Activated T-cell treated with anti-CD3 and anti-CD28 coated beads, Interleukin-2, amount 50 U/mL, for 48 hours (primary cell): ENCODE measurements at regions not wholly inside any gene's neighbourhood (a gene's known extent, or its start where the extent isn't known, plus 50 kb on each side); places are given as distances from the start of the nearest gene placed in this dataset.
A peak's percentile ranks its signal among the peaks of the same experiment; 100 is the strongest.
"Not testable (repeated sequence)": the region's sequence is repeated elsewhere in the genome, so short reads cannot be mapped to it uniquely, and the experiment has no call there.

Experiments used
- DNase-seq, 2 experiments: peaks; one replicate each; pipeline ENCODE4 v3.0.0-alpha.2; 2020

DNA sequence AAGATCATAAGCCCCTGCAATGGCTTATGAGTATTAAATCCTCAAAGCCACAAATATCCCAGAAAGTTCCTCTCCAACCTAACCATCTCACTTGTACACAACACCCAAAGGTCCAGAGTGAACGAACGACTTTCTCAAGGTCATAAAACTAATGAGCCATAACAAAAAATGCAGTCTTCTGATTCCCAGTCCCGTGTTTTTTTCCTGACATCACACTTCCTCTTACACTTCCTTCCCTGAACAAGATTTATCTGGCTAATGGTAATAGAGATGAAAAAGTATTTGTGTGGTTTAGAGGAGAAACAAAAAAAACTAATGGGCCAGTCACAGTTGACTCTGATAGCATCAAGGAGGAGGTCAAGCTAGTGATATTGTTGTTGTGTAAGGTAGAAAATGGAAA lies 99.5 kb upstream of the KLHL13 start:
- no peak for DNase-seq

DNA sequence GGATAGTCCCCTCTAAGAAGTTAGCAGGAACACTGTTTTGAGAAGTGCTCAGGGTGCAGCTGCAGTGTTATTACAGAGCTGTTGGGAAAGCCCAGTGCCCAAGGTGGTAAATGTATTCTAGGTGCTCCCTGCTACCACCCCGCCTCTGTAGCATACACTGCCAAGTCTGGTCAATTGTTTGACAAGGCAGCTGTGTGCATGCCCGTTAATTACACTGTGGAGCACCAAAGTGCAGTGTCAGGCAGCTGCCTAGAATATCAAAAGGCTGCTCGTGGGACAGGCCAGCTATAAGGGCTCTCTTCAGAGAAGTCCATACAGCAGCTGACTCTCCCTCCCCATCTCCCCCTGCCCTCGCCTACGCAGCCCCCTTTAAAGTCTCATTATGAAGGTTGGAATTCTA lies 99.9 kb upstream of the KLHL13 start:
- no peak for DNase-seq

DNA sequence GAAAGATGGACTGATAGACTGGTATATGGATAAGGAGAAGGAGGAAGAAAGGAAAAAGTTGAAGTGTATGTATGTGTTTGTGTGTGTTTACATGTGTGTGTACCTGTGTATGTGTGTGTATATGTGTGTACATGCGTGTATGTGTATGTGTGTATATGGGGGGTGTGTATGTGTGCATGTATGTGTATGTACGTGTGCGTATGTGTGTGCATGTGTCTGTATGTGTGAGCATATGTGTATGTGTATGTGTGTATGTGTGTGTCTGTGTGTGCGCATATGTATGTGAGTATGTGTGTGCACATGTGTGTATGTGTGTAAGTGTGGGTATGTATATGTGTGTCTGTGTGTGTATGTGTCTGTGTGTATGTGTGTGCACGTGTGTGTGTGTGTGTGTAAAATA lies 101.5 kb upstream of the KLHL13 start:
- no peak for DNase-seq

DNA sequence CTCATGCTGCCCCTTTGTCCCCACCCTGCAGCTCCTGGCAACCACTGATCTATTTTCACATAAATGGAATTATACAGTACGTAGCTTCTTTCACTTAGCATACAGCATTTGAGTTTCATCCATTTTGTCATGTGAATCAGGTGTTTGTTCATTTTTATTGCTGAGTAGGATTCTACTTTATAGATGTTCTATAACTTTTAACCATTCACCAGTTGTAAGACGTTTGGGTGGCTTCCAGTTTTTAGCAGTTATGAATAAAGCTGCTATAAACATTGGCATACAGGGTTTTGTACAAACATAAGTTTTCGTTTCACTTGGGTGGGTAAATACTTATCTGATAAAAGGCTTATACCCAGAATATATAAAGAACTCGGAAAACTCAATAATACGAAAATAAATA lies 102.3 kb upstream of the KLHL13 start:
- DNase-seq = no peak

DNA sequence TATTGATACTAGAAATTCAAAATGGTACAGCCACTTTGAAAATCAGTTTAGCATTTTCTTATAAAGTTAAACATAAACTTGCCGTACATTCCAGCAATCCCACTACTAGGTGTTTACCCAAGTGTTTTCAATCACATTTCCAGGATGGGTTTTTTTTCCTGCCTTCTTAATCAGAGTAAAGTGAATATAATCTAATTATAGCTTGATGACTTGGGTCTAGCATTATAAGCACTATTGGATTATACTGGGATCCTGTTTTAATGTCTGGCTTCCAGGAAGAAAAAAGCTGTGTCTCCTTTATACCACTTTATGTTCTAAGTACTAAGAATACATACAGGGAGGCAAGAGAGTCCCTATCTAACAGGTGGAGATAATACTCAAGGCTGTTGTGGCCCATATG lies 103.3 kb upstream of the KLHL13 start:
- DNase-seq = no peak

DNA sequence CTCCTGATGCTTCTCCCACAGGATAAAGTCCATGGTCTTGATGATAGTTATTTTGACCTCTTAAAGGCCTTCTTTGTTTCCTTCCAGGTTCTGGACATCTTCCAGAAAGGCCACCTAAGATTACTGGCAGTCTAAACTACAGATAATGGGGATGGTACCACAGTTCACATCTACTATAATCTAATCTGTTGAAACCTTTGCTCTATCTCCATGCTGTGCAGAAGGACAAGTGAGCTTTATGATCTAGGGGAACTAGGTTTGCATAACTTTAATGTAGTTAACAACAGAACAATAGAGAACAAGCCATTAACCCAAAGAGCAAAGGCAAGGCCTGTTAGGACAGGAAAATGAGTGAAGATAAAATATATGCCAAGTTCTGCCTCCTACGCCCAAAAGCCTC lies 103.9 kb upstream of the KLHL13 start:
- no peak for DNase-seq

DNA sequence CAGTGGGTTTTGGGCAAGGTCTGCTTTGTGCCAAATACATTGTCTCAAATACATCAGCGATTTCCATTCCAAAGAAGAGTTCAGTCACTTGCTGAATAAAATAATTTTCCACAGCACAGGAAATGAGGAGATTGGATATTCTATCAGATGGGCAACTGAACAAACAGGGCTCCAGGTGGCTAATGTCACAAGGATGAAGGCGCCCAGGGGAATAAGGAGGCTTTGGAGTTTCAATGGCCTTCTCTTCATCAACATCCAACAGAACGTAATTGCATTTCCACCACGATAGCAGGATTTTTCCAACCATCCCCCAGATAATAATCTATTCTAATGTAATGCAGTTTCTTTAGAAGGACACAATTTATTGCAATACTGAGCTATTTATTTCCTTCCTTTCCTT lies 104.7 kb upstream of the KLHL13 start:
- DNase-seq = no peak

DNA sequence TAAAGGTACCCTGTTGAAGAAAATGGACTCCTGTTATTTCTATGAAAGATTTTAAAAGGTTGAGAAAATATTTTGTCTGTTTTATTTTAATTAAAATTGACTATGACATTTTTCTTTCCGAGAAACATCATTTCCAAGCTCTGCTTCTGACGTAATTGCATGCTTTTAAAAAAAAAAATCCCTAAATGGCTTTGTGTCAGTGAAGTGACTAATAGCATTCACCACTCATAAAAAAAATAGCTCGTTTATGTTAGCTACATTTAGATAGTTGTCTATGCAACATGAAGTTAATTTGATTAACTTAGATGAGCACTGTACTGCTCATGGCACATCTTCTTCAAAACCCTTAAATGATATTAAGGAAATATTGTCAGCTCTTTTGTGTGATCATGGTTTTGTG lies 105.1 kb upstream of the KLHL13 start:
- DNase-seq = no peak

DNA sequence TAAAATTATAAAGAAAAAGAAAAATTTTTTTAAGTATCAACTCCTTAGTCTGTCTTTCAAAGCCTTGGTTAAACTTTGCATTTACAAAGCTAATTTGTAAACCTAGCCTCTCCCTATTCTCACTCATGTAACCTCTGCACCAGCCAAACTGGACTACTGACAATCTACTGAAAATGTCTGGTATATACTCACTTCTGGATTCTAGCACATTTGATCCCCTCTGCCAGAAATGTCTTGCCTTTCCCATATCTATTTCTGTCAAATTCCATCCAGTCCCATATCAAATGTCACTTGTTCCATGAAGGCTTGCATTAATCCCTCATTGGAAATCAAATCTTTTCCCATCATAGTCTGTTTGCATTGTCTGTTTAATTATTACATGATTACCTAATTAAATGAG lies 105.8 kb upstream of the KLHL13 start:
- no peak for DNase-seq

DNA sequence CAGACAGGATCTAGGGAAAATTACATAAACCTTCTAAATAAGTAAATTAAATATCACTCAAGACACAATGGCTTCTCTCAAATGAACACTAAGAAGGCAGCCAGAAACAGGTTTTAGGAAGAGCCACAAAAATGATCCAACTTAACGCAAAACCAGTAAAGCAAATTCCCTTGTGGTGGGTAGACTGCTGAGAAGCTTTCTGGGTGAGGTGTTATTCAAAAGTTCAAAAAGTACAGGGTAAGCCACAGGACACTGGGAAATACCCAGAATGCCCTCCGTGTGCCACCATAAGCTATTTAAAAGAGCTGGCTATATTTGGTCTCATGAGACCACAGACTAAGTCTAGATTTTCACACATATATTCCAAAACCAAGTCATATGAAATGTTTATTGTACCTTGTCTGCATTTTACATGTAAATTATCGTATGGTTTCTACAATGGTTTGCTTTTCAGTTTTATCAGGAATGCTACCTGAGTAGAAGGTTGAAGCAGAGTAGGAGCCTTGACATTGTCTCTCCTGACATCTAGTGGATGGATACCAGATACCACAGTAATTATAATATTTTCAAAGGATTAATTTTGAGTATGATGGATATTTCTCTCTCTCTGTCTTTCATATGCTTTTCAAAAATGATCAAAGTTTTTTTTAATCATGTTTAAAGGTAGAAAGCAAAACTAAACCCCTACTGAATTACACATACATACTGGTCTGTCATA lies 109.3 kb upstream of the KLHL13 start:
- no peak for DNase-seq

DNA sequence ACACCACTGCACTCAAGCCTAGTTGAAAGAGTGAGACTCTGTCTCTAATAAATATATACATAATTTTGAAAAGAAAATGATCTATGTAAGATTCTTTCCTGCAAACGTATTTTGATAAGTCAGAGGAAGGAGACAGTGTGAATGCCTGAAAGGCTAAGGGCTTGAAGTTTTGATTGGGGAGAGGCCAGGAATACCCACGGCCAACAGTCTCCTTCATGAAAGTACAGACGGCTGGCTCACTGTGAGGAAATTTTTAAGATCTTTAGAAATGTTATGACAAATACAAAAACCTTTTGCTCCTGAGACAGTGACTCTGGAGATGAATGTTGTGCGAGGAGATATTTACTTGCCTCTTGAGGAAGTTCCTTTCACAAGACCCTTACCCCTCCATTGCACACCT lies 111.4 kb upstream of the KLHL13 start:
- DNase-seq = no peak

DNA sequence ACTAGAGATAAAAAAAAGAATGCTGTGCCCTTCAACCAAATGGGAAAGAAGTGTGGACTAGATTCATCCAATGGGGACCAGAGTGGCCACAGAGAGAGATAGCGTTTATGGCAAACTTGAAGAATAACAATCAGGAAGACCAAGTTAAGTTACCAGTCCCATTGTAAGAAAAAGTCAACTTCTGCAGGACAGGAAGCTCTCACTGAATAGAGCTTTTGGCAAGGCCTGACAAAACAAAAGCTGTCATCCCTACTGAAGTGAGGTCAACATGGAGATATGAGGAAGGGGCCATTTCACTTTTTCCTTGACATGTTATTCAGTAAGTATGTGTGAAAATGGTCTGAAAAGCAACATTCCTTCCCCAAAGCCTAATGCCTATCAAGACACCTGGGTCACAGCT lies 111.8 kb upstream of the KLHL13 start:
- no peak for DNase-seq

DNA sequence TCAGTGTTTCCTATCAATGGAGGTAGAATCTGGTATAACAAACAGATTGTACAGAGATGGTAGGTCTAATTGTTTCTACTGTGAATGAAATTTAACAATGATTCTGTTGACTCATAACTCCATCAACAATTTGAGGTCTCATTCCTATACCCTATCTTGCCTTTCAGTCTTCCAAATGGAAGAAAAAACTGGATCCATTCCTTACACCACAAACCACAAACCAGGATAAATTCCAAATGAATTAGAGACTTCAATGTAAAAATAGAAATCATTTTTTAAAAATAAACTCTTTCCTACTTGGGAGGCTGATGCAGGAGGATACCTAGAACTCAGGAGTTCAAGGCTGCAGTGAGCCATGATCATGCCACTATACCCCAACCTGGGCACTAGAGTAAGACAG lies 114.4 kb upstream of the WDR44 start:
- no peak for DNase-seq

DNA sequence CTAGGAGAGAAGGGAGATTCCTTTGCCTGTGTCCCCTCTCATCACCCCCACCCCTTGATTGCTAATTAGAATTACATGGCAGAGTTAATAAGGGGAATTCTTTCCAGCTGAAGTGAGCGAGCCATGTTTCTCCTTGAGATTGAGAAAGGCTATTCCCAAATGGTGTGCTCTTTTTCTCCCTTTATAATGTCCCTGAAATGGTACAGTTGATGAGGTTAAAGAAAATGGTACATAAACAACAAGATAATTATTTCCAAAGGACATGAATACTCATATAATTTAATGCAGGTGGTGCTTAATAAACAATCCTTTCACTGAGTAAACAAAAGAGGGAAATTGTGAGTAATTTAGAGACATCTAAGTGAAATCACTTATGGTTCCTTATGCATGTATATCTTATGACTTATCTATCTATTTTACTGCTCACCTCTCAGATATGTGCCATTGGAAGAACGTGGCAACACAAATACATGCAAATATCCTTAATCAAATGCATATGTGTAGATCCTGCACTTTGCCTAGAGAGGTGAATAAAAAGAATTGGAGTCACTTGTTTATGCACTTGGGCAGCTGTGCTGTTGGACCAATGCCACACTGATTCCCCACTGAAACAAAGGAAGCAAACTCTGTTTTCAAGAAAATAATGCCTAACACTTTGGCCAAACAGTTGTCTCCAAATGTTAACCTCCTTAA lies 106.6 kb upstream of the WDR44 start:
- DNase-seq = no peak

DNA sequence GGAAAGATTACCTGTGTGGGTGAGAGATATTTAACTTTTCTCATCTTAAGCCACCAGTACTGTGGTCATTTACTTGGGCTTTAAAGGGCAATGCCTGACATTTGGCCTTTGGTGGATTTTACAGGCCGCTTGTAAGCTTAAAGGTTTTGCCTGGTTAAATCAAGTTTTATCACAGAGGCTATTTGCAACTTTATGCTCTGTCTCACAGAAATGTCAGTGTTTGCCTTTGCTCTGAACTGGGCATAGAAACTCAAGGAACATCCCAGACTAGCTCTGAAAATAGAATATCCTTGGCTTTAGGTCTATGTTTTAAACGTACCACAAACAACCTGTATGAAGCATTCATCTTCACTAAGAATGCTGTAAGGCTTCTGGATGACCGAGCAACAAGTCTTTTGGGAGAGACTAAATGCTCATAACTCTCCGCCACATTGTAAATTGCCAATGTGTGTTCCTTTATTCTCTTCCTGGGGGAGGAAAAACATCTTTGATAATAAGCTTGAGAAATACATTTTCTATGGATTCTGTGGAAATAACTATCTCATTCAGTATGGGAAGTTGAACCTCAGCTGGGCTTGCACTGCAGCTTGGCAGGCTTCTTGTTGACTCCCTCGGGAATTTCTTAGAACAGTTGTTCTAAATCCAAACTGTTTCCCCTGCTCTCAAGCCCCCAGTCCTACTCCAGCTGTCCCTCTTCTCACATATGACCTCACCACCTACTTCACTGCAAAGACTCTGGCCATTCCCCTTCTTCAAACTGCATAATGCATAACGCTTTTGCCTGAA lies 105.8 kb upstream of the WDR44 start:
- DNase-seq = no peak

DNA sequence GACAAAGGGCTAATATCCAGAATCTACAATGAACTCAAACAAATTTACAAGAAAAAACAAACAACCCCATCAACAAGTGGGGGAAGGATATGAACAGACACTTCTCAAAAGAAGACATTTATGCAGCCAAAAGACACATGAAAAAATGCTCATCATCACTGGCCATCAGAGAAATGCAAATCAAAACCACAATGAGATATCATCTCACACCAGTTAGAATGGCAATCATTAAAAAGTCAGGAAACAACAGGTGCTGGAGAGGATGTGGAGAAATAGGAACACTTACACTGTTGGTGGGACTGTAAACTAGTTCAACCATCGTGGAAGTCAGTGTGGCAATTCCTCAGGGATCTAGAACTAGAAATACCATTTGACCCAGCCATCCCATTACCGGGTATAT lies 98.9 kb upstream of the WDR44 start:
- not testable (repeated sequence) for DNase-seq

DNA sequence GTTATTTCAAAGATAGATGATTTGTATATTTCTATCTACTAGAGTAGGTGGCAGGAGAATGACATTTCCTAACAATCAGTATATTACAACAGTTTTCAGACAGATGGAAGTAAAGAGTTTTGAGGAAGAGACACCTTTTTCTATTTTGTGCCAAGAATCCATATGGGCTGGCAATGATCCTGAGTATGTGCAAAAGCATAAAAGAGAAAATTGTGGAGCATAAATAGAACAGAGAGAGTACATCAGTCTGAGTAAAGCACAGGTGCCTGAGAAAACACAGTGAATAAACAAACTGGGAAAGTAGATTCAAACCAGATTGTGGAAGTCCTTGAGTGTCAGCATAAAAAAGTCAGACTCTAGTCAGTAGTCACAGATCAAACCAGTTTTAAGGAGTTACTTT lies 96.8 kb upstream of the WDR44 start:
- no peak for DNase-seq

DNA sequence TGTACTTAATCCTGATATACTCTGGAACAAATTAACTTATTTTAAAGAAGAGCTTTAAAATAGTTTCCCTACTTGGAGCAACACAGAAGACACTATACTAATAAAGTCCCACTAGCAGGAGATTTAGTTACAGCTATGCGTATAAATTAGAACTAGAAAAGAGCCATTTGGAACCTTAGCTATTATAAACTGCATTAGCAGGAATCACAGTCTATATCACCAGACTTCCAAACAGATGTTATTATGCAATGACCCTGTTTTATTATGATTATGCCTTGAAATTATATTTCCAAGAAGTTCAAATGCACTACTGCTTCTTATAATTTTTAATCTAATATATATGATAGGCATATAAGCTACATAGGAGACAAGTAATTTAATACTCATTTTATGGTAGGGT lies 95.5 kb upstream of the WDR44 start:
- no peak for DNase-seq

DNA sequence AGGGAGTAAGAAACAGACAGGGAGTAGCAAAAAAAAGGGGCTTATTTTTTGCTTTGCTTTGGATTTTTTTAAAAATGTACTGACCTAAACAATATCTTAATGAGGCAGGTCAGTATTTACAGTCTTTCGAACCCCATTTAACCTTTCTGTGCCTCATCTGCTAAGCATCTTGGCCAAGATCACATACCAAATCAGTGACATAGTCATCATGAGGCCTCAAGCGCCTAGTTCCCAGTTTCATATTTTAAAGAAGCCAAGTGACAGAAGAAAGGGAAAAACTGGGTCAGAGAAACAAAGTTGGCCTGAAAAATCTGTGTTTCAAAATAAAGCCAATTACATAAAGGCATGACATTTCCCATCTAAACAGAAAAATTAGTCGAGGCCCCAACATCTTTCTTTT lies 94.6 kb upstream of the WDR44 start:
- DNase-seq = no peak

DNA sequence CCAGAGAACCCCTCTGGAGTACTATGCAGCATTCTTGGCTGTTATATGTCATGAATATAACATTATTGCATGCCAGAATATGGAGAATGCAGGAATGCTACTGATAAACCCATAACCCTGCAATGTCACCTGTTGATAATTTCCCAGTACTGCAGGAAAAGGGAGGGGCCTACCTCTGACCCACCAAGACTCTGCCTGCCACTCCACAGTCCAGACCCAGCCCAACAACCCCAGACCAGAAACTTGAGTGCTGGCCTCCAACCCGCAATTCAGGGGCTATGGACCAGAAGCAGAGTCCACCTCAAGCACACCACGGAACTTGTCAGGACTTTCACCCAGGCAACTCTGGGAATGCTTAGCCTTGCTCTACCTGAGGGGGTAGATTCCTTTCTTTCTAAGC lies 92.9 kb upstream of the WDR44 start:
- DNase-seq = no peak

DNA sequence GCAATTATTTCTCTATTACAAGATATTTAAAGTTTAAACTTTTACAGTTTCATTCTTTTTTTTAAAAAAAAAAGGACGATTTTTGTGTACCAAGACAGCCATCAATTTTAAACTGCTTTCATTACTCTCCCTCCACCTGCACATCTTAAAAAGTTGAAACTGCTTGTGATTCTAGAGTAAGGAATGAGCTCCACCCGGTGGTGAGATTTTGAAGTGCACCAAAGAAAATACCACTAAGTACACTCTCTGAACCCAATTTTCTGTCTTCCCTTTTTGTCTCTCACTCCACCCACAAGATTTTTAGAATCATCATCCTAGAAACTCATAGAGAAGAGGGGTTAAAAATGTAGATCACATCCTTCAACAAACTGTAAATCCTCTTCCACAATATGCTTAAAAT lies 91.3 kb upstream of the WDR44 start:
- peak; percentile 50 to 53 for DNase-seq

DNA sequence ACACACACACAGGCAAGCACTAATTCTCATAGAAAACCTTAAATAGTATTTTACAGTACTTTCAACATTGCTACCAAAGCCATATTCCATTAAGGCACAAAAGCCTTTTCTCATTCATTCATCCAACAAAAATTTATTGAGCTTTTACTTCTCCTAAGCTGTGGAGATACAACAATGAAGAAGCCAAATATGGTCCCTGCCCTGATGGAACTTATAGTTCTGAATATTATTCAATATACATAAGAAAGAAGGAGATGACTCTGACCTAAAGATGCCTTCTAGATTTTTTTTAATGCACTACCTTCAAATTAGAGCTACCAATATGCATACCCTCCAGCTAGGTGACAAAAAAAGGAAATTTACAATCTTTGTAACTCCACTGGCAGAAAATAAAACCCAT lies 90.0 kb upstream of the WDR44 start:
- DNase-seq = no peak

DNA sequence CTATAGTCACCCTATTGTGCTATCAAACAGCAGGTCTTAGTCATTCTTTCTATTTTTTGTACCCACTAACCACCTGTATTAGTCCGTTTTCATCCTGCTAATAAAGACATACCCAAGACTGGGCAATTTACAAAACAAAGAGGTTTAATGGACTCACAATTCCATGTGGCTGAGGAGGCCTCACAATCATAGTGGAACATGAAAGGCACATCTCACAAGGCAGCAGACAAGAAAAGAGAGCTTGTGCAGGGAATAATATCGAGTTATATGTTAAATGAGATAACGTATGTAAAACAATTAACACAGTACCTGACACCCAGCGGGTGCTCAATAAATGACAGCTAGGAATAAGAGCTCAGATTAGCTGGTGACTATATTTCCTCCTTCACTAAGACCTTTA lies 88.1 kb upstream of the WDR44 start:
- no peak for DNase-seq

DNA sequence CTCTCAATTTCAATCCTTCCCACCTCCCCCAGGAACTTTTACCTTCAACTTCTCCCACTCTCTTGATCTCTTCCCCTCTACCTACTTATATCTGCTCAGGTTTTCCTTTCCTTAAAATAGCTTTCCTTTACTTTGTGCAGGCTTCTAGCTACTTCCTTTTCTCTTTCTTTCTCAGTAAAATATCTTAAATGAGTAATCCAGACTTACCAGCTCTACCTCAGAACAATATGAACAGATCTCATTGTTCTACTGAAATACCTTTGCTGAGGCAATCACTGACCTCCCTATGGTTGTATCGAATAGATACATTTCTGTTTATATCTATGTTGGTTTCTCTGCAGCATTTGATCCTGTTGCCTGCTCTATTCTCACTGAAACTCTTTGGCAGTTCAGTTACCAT lies 86.7 kb upstream of the WDR44 start:
- no peak for DNase-seq
